ENCODE measurements at regions not wholly inside any gene's neighbourhood (a gene's known extent, or its start where the extent isn't known, plus 50 kb on each side); places are given as distances from the start of the nearest gene placed in this dataset.

DNA sequence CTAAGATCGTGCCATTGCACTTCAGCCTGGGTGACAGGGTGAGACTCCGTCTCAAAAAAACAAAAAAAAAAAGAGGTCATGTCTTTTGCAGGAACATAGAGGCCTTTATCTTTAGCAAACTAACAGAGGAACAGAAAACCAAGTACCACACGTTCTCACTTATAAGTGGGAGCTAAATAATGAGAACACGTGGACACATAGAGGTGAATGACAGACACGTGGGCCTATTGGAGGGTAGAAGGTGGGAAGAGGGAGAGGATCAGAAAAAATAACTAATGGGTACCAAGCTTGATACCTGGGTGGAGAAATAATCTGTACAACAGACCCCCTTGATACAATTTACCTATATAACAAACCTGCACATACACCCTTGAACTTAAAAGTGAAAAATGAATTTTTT is 401.4 kb upstream of the NAALADL2 start:
- no peak for TF ChIP-seq POLR2AphosphoS5 (IDR thresholded peaks at IDR 0.05; ENCODE audit: low read depth, low read length)
- TF ChIP-seq, protein P1, sequence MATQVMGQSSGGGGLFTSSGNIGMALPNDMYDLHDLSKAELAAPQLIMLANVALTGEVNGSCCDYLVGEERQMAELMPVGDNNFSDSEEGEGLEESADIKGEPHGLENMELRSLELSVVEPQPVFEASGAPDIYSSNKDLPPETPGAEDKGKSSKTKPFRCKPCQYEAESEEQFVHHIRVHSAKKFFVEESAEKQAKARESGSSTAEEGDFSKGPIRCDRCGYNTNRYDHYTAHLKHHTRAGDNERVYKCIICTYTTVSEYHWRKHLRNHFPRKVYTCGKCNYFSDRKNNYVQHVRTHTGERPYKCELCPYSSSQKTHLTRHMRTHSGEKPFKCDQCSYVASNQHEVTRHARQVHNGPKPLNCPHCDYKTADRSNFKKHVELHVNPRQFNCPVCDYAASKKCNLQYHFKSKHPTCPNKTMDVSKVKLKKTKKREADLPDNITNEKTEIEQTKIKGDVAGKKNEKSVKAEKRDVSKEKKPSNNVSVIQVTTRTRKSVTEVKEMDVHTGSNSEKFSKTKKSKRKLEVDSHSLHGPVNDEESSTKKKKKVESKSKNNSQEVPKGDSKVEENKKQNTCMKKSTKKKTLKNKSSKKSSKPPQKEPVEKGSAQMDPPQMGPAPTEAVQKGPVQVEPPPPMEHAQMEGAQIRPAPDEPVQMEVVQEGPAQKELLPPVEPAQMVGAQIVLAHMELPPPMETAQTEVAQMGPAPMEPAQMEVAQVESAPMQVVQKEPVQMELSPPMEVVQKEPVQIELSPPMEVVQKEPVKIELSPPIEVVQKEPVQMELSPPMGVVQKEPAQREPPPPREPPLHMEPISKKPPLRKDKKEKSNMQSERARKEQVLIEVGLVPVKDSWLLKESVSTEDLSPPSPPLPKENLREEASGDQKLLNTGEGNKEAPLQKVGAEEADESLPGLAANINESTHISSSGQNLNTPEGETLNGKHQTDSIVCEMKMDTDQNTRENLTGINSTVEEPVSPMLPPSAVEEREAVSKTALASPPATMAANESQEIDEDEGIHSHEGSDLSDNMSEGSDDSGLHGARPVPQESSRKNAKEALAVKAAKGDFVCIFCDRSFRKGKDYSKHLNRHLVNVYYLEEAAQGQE (IDR thresholded peaks at IDR 0.05; ENCODE audit: insufficient read depth in 1 of 2, low read depth in 2 of 2, low read length in 2 of 2), result no peak
- no peak for TF ChIP-seq SIN3A (IDR thresholded peaks at IDR 0.05; ENCODE audit: borderline replicate concordance, insufficient read depth, low read length)
- TF ChIP-seq TAF1 (IDR thresholded peaks at IDR 0.05; ENCODE audit: borderline replicate concordance, insufficient read depth, low read length), result no peak
